IMR-90 (cell line): ENCODE measurements at regions not wholly inside any gene's neighbourhood (a gene's known extent, or its start where the extent isn't known, plus 50 kb on each side); places are given as distances from the start of the nearest gene placed in this dataset.
A peak's percentile ranks its signal among the peaks of the same experiment; 100 is the strongest.

Experiments used
- ATAC-seq: fragments of 200-7000 bp; cut with Tn5 transposase; 2 replicates; pipeline ENCODE4 v1.9.1; 2020; ENCODE audit warnings: low read depth, mild to moderate bottlenecking, moderate library complexity
- BruUV-seq: library from RNA; stranded (reverse); fragments of 400-500 nt; replicated peaks from 2 replicates; lab custom pipeline; 2021; lab: Mats Ljungman, UMichigan
- CTCF ChIA-PET: fragments of 300-600 bp; formaldehyde crosslinking; extraction: SDS; loops from one replicate; lab custom pipeline; 2021; ENCODE audit warnings: antibody characterized with exemption; lab: Yijun Ruan, JAX
- POLR2A ChIA-PET: fragments of 300-600 bp; sonication (Branson Sonifier 250); formaldehyde crosslinking; loops from one replicate; lab custom pipeline; 2022; ENCODE audit warnings: antibody characterized with exemption; ENCODE audit not compliant: unreplicated experiment; lab: Charles Lee
- DNase-seq: peaks from one replicate; pipeline ENCODE4 v3.0.0; 2013
- H2AFZ ChIP-seq: replicated peaks from 2 replicates; pipeline ENCODE3; 2013; ENCODE audit warnings: low read length, mild to moderate bottlenecking; ENCODE audit not compliant: poor library complexity
- H2AK5ac ChIP-seq: 2 replicates; pipeline ENCODE4 v1.6.1; 2013; ENCODE audit warnings: low read depth, low read length, inconsistent platforms
- H2AK9ac ChIP-seq: replicated peaks from 2 replicates; pipeline ENCODE3; 2013; ENCODE audit warnings: mild to moderate bottlenecking, low read depth, low read length, moderate library complexity; ENCODE audit not compliant: poor library complexity
- H2BK120ac ChIP-seq: 2 replicates; pipeline ENCODE4 v1.6.1; 2013; ENCODE audit warnings: low read depth, low read length, inconsistent platforms
- H2BK15ac ChIP-seq: 3 replicates; pipeline ENCODE4 v1.6.1; 2013; ENCODE audit warnings: low read depth, low read length, inconsistent platforms
- H2BK20ac ChIP-seq: 2 replicates; pipeline ENCODE4 v1.6.1; 2013; ENCODE audit warnings: low read depth, mild to moderate bottlenecking, inconsistent platforms, low read length, moderate library complexity
- H2BK5ac ChIP-seq: 2 replicates; pipeline ENCODE4 v1.6.1; 2013; ENCODE audit warnings: mild to moderate bottlenecking, low read depth, low read length, inconsistent platforms; ENCODE audit not compliant: poor library complexity, severe bottlenecking
- H3K14ac ChIP-seq: replicated peaks from 2 replicates; pipeline ENCODE4 v1.6.1; 2013; ENCODE audit warnings: low read depth, low read length, inconsistent platforms
- H3K18ac ChIP-seq: 2 replicates; pipeline ENCODE4 v1.6.1; 2013; ENCODE audit warnings: low read depth, low read length, control low read depth
- H3K23ac ChIP-seq: 2 replicates; pipeline ENCODE4 v1.6.1; 2013; ENCODE audit warnings: low read depth, low read length, inconsistent platforms
- H3K27ac ChIP-seq: 2 replicates; pipeline ENCODE4 v1.5.1; 2013; ENCODE audit warnings: mild to moderate bottlenecking, control low read depth, low read length; ENCODE audit not compliant: insufficient read depth
- H3K27me3 ChIP-seq: 2 replicates; pipeline ENCODE4 v1.6.1; 2013; ENCODE audit warnings: low read length; ENCODE audit not compliant: control insufficient read depth, insufficient read depth
- H3K36me3 ChIP-seq: 2 replicates; pipeline ENCODE4 v1.6.1; 2013; ENCODE audit warnings: low read length, mixed read lengths; ENCODE audit not compliant: control insufficient read depth, insufficient read depth
- H3K4ac ChIP-seq: 2 replicates; pipeline ENCODE4 v1.6.1; 2013; ENCODE audit warnings: low read depth, low read length, inconsistent platforms
- H3K4me1 ChIP-seq: 2 replicates; pipeline ENCODE4 v1.6.1; 2013; ENCODE audit warnings: low read length, mixed read lengths; ENCODE audit not compliant: control insufficient read depth, insufficient read depth
- H3K4me2 ChIP-seq: 2 replicates; pipeline ENCODE4 v1.6.1; 2013; ENCODE audit warnings: low read depth, mild to moderate bottlenecking, control low read depth, low read length, moderate library complexity
- H3K4me3 ChIP-seq: 2 replicates; pipeline ENCODE4 v1.5.1; 2013; ENCODE audit warnings: low read depth, mild to moderate bottlenecking, control low read depth, low read length, moderate library complexity; ENCODE audit not compliant: insufficient read depth
- H3K56ac ChIP-seq: 2 replicates; pipeline ENCODE4 v1.6.1; 2013; ENCODE audit warnings: low read length, inconsistent platforms; ENCODE audit not compliant: insufficient read depth; ENCODE audit errors: extremely low read depth
- H3K79me1 ChIP-seq, 2 experiments: 2 replicates each; pipeline ENCODE4 v1.6.1; 2013; ENCODE audit warnings: low read length in 2 of 2, inconsistent platforms in 1 of 2, low read depth in 1 of 2
- H3K9ac ChIP-seq: 2 replicates; pipeline ENCODE4 v1.6.1; 2013; ENCODE audit warnings: low read depth, low read length, control low read depth
- H3K9me1 ChIP-seq: 2 replicates; pipeline ENCODE4 v1.6.1; 2013; ENCODE audit warnings: low read length, inconsistent platforms; ENCODE audit not compliant: insufficient read depth
- H3K9me3 ChIP-seq: 2 replicates; pipeline ENCODE4 v1.6.1; 2013; ENCODE audit warnings: low read length; ENCODE audit not compliant: control insufficient read depth, insufficient read depth
- H4K20me1 ChIP-seq: 2 replicates; pipeline ENCODE4 v1.6.1; 2013; ENCODE audit warnings: low read length, inconsistent platforms; ENCODE audit not compliant: insufficient read depth
- H4K5ac ChIP-seq: 2 replicates; pipeline ENCODE4 v1.6.1; 2013; ENCODE audit warnings: mild to moderate bottlenecking, low read depth, low read length, control low read depth
- H4K8ac ChIP-seq, 2 experiments: 2 replicates each; pipeline ENCODE4 v1.6.1; 2013; ENCODE audit warnings: low read depth in 2 of 2, low read length in 2 of 2, control low read depth in 1 of 2, inconsistent platforms in 1 of 2
- H4K91ac ChIP-seq: 2 replicates; pipeline ENCODE4 v1.6.1; 2013; ENCODE audit warnings: low read depth, low read length, inconsistent platforms; ENCODE audit not compliant: insufficient read depth
- CEBPB ChIP-seq: IDR thresholded peaks from 2 replicates; pipeline ENCODE4 v1.6.1; 2012; ENCODE audit warnings: low read depth, low read length, improper control_type of control experiment
- FOS ChIP-seq: fragments of 150-350 bp; IDR thresholded peaks from 2 replicates; pipeline ENCODE4 v1.6.1; 2016; ENCODE audit warnings: low read depth, low read length
- MAFK ChIP-seq: IDR thresholded peaks from 2 replicates; pipeline ENCODE4 v1.6.1; 2012; ENCODE audit warnings: low read depth, low read length, improper control_type of control experiment
- NFE2L2 ChIP-seq: fragments of 150-350 bp; IDR thresholded peaks from 2 replicates; pipeline ENCODE4 v1.6.1; 2016; ENCODE audit warnings: low read depth, mild to moderate bottlenecking, low read length
- RAD21 ChIP-seq: IDR thresholded peaks from 2 replicates; pipeline ENCODE4 v1.6.1; 2012; ENCODE audit warnings: low read length, improper control_type of control experiment
- RCOR1 ChIP-seq: IDR thresholded peaks from 2 replicates; pipeline ENCODE4 v1.6.1; 2012; ENCODE audit warnings: mild to moderate bottlenecking, low read length, improper control_type of control experiment; ENCODE audit not compliant: insufficient replicate concordance
- WGBS, 2 experiments: methylation state at CpG; one replicate each; pipeline versions ENCODE4 v1.1.5 to v1.1.7; 2013; ENCODE audit warnings: missing lambda C conversion rate in 2 of 2; ENCODE audit not compliant: insufficient read length in 1 of 2; ENCODE audit errors: extremely low coverage in 2 of 2; 5-methylcytosine and 5-hydroxymethylcytosine counted together
- dilution Hi-C: fragments of 300-500 bp; cut with HindIII; formaldehyde crosslinking; loops from one replicate; pipeline ENCODE4 v1.14.3; 2018; ENCODE audit warnings: low sequenced_read_pairs; ENCODE audit not compliant: unreplicated experiment
- in situ Hi-C: fragments of 300-500 bp; cut with MboI; formaldehyde crosslinking; loops from 3 replicates; pipeline ENCODE4 v1.14.3; 2019; ENCODE audit warnings: low sequenced_read_pairs, inconsistent platforms, mixed read lengths
- intact Hi-C: fragments of 100-400 bp; cut with micrococcal nuclease; formaldehyde crosslinking; loops from 2 replicates; pipeline ENCODE4 v1.10.0; 2022

GRCh38 chr5:38607396-38607795 is 51.0 kb upstream of the LIFR start:
- no peak overlapping the region for H4K8ac ChIP-seq
- TF ChIP-seq NFE2L2 (peak; percentile 86), MAFK (peak; percentile 67), FOS (peak; percentile 83), RCOR1 (peak; percentile 69), RAD21 (no peak), CEBPB (peak; percentile 98)
- H3K4me2 ChIP-seq: peak overlapping the region; percentile 73
- H2BK120ac ChIP-seq: peak overlapping the region; percentile 61; the same call in 1 of the 2 replicates
- dilution Hi-C loops (no loop called here), intact Hi-C loops (loop anchor here (5.0 kb wide), 2 partner anchors 115 to 200 kb away; no protein-coding TSS in a partner anchor), in situ Hi-C loops (no loop called here)
- no peak overlapping the region for H3K9ac ChIP-seq
- no peak overlapping the region for H2AK9ac ChIP-seq
- 0 out of 3 replicates have a peak overlapping the region, but pooled peaks have one; percentile 57 for H2BK15ac ChIP-seq
- 0 out of 2 replicates have a peak overlapping the region, but pooled peaks have one; percentile 60 for H2BK20ac ChIP-seq
- no peak overlapping the region for H4K5ac ChIP-seq
- BruUV-seq: no TSS peak
- no peaks in the 10 kb centered on the region for H3K9me3 ChIP-seq
- peak overlapping the region; percentile 63; the same call in 1 of the 2 replicates for H3K4ac ChIP-seq
- POLR2A ChIA-PET: no interaction called here
- H2AK5ac ChIP-seq: no peak overlapping the region
- peak overlapping the region; percentile 40; the same call in 1 of the 2 replicates for H3K18ac ChIP-seq
- no peak overlapping the region for H3K14ac ChIP-seq
- H3K56ac ChIP-seq: peak overlapping the region; percentile 70; the same call in 1 of the 2 replicates
- WGBS, 2 experiments: 0% methylated on average over 2 of the region's 3 CpGs; no CpG with 5 or more reads in 1 of the 2 experiments
- H2AFZ ChIP-seq: no peak overlapping the region
- no peaks in the 10 kb centered on the region for H3K79me1 ChIP-seq
- DNase-seq (peak; percentile 97), ATAC-seq (peak; percentile 90)
- no peaks in the 10 kb centered on the region for H3K36me3 ChIP-seq
- no peak overlapping the region for H3K23ac ChIP-seq
- H2BK5ac ChIP-seq: peak overlapping the region; percentile 75
- H4K91ac ChIP-seq: no peak overlapping the region
- H3K9me1 ChIP-seq: peaks cover 3% of the 10 kb centered on the region
- H3K4me3 ChIP-seq: no peak overlapping the region
- H4K20me1 ChIP-seq: peaks cover 5% of the 10 kb centered on the region; the same call in 1 of the 2 replicates
- peaks cover 12% of the 10 kb centered on the region for H3K4me1 ChIP-seq
- H3K27me3 ChIP-seq: no peaks in the 10 kb centered on the region; the same call in 1 of the 2 replicates
- CTCF ChIA-PET: interaction anchor here (0.8 to 0.9 kb wide), 2 partner anchors 12 to 166 kb away, joined by 4 to 5 read pairs; no protein-coding TSS in a partner anchor
- peak overlapping the region; percentile 80; the same call in 1 of the 2 replicates for H3K27ac ChIP-seq
